WTC11 (cell line): ENCODE measurements at regions not wholly inside any gene's neighbourhood (a gene's known extent, or its start where the extent isn't known, plus 50 kb on each side); places are given as distances from the start of the nearest gene placed in this dataset.

Experiments
- ATF1 ChIP-seq: sonication (generic); formaldehyde crosslinking; IDR thresholded peaks from 2 replicates; pipeline ENCODE4 v1.8.1; 2023; ENCODE audit warnings: mild to moderate bottlenecking, moderate library complexity, missing genetic modification reagents
- CTCF ChIP-seq: fragments of 200-600 bp; IDR thresholded peaks from 2 replicates; pipeline ENCODE4 v1.8.0; 2022; ENCODE audit warnings: antibody characterized with exemption
- NFE2L1 ChIP-seq: sonication (generic); formaldehyde crosslinking; IDR thresholded peaks from 2 replicates; pipeline ENCODE4 v1.8.1; 2023; ENCODE audit warnings: missing genetic modification reagents
- NR2C2 ChIP-seq: sonication (generic); formaldehyde crosslinking; IDR thresholded peaks from 2 replicates; pipeline ENCODE4 v1.8.0; 2022; ENCODE audit warnings: mild to moderate bottlenecking, missing genetic modification reagents
- STAT6 ChIP-seq: sonication (generic); formaldehyde crosslinking; conservative IDR thresholded peaks from 2 replicates; pipeline ENCODE4 v1.8.1; 2023; ENCODE audit warnings: mild to moderate bottlenecking, low read depth, missing genetic modification reagents, moderate library complexity

- TF ChIP-seq ATF1 (CRISPR knock-in tag) (no peak), NFE2L1 (CRISPR knock-in tag) (no peak), CTCF (no peak), STAT6 (CRISPR knock-in tag) (no peak), NR2C2 (no peak)
These were observed 208.4 kb downstream of the MATN1 start for GRCh38 chr1:30514945-30515344.
